ENCODE measurements at regions not wholly inside any gene's neighbourhood (a gene's known extent, or its start where the extent isn't known, plus 50 kb on each side); places are given as distances from the start of the nearest gene placed in this dataset.

- ATAC-seq (ENCODE audit: low FRiP score) (no peak), DNase-seq (no peak)
- Histone ChIP-seq H3K27me3 (ENCODE audit: control insufficient read depth in 1 of 2, insufficient read depth in 2 of 2, low read length in 1 of 2) (no peaks in the 10 kb centered on the region), H3K36me3 (ENCODE audit: control insufficient read depth in 1 of 2, insufficient read depth in 2 of 2, low read length in 1 of 2) (no peaks in the 10 kb centered on the region), H3K4me3 (ENCODE audit: low read length in 2 of 2) (no peak overlapping the region), H3K9me3 (ENCODE audit: control insufficient read depth, low read length) (no peaks in the 10 kb centered on the region), H3K27ac (ENCODE audit: low read depth in 1 of 2, low read length in 2 of 2) (no peak overlapping the region), H3K4me1 (ENCODE audit: control insufficient read depth in 1 of 2, insufficient read depth in 2 of 2, low read length in 2 of 2) (no peaks in the 10 kb centered on the region)
- 73 to 83% methylated on average over 3 of the region's 3 CpGs for WGBS, 2 donors
- intact Hi-C loops (cut with DNase I) = no loop called here
Observed at GRCh38 chr6:139853302-139853992, 479.0 kb upstream of the CITED2 start.

- DNase-seq = no peak
- no peak for ATAC-seq (ENCODE audit: low FRiP score)
- Histone ChIP-seq H3K4me3 (ENCODE audit: low read length in 2 of 2) (no peak overlapping the region), H3K9me3 (ENCODE audit: control insufficient read depth, low read length) (no peaks in the 10 kb centered on the region), H3K36me3 (ENCODE audit: control insufficient read depth in 1 of 2, insufficient read depth in 2 of 2, low read length in 1 of 2) (no peaks in the 10 kb centered on the region), H3K4me1 (ENCODE audit: control insufficient read depth in 1 of 2, insufficient read depth in 2 of 2, low read length in 2 of 2) (no peaks in the 10 kb centered on the region), H3K27ac (ENCODE audit: low read depth in 1 of 2, low read length in 2 of 2) (no peak overlapping the region), H3K27me3 (ENCODE audit: control insufficient read depth in 1 of 2, insufficient read depth in 2 of 2, low read length in 1 of 2) (no peaks in the 10 kb centered on the region)
- 77 to 80% methylated on average over 9 of the region's 9 CpGs for WGBS, 2 donors
- intact Hi-C loops (cut with DNase I) = no loop called here
Observed at GRCh38 chr6:139852488-139853140, 478.2 kb upstream of the CITED2 start.

GRCh38 chr6:139852067-139852466, 477.6 kb upstream of the CITED2 start:
- Histone ChIP-seq H3K4me3 (ENCODE audit: low read length in 2 of 2) (no peak overlapping the region), H3K4me1 (ENCODE audit: control insufficient read depth in 1 of 2, insufficient read depth in 2 of 2, low read length in 2 of 2) (no peaks in the 10 kb centered on the region), H3K27me3 (ENCODE audit: control insufficient read depth in 1 of 2, insufficient read depth in 2 of 2, low read length in 1 of 2) (no peaks in the 10 kb centered on the region), H3K36me3 (ENCODE audit: control insufficient read depth in 1 of 2, insufficient read depth in 2 of 2, low read length in 1 of 2) (no peaks in the 10 kb centered on the region), H3K9me3 (ENCODE audit: control insufficient read depth, low read length) (no peaks in the 10 kb centered on the region), H3K27ac (ENCODE audit: low read depth in 1 of 2, low read length in 2 of 2) (no peak overlapping the region)
- ATAC-seq (ENCODE audit: low FRiP score) = no peak
- 54 to 65% methylated on average over 2 of the region's 2 CpGs for WGBS, 2 donors
- DNase-seq = no peak
- intact Hi-C loops (cut with DNase I) = no loop called here

DNA sequence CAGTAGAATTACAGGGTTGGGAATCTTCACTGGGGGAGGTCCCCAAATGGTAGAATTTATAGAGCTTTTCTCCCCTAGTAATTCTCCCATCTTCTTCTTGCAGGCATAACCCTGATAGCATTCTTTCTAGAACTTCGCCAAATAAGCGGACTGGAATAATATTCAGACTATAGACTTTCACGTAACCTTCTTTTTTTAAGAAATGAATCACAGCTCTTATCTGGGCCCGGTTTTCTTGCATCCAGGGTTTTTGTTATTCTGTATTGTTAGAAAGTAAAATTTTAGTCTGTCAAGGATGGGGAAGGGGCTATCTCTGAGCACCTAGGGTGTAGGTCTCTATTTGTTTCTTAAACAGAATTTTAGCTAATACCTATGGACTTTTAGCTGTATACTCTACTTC, 476.8 kb upstream of the CITED2 start:
- H3K4me1 ChIP-seq (ENCODE audit: control insufficient read depth in 1 of 2, insufficient read depth in 2 of 2, low read length in 2 of 2) = no peaks in the 10 kb centered on the region
- no peak overlapping the region for H3K27ac ChIP-seq (ENCODE audit: low read depth in 1 of 2, low read length in 2 of 2)
- H3K9me3 ChIP-seq (ENCODE audit: control insufficient read depth, low read length) = no peaks in the 10 kb centered on the region
- ATAC-seq (ENCODE audit: low FRiP score) (no peak), DNase-seq (no peak)
- H3K4me3 ChIP-seq (ENCODE audit: low read length in 2 of 2) = no peak overlapping the region
- H3K27me3 ChIP-seq (ENCODE audit: control insufficient read depth in 1 of 2, insufficient read depth in 2 of 2, low read length in 1 of 2) = no peaks in the 10 kb centered on the region
- no peaks in the 10 kb centered on the region for H3K36me3 ChIP-seq (ENCODE audit: control insufficient read depth in 1 of 2, insufficient read depth in 2 of 2, low read length in 1 of 2)
- intact Hi-C loops (cut with DNase I) = no loop called here
- 19 to 21% methylated on average over 4 of the region's 4 CpGs for WGBS, 2 donors

DNA sequence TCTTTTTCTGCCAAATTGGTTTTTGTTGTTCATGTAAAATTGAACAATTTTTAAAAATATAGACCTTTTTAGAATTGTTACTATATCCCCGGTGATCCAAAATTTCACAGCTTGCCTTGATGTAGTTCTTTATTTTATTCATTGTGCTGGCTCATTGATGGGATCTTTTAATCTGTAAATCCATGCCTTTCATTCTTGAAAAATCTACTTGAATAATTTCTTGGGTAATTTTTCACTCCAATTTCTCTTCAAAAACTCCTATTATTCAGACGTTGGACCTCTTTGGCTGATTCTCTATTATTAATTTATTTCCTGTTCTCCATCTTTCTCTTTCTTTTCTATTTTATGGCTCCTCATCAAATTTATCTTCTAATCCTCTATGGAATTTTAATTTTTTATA, 476.1 kb upstream of the CITED2 start:
- intact Hi-C loops (cut with DNase I) = no loop called here
- Histone ChIP-seq H3K4me1 (ENCODE audit: control insufficient read depth in 1 of 2, insufficient read depth in 2 of 2, low read length in 2 of 2) (no peaks in the 10 kb centered on the region), H3K4me3 (ENCODE audit: low read length in 2 of 2) (no peak overlapping the region), H3K27me3 (ENCODE audit: control insufficient read depth in 1 of 2, insufficient read depth in 2 of 2, low read length in 1 of 2) (no peaks in the 10 kb centered on the region), H3K27ac (ENCODE audit: low read depth in 1 of 2, low read length in 2 of 2) (no peak overlapping the region), H3K36me3 (ENCODE audit: control insufficient read depth in 1 of 2, insufficient read depth in 2 of 2, low read length in 1 of 2) (no peaks in the 10 kb centered on the region), H3K9me3 (ENCODE audit: control insufficient read depth, low read length) (no peaks in the 10 kb centered on the region)
- ATAC-seq (ENCODE audit: low FRiP score) = no peak
- DNase-seq = no peak
- WGBS, 2 donors = 95 to 97% methylated on average over 2 of the region's 2 CpGs

- ATAC-seq (ENCODE audit: low FRiP score) (no peak), DNase-seq (no peak)
- Histone ChIP-seq H3K9me3 (ENCODE audit: control insufficient read depth, low read length) (no peaks in the 10 kb centered on the region), H3K27me3 (ENCODE audit: control insufficient read depth in 1 of 2, insufficient read depth in 2 of 2, low read length in 1 of 2) (no peaks in the 10 kb centered on the region), H3K4me1 (ENCODE audit: control insufficient read depth in 1 of 2, insufficient read depth in 2 of 2, low read length in 2 of 2) (no peaks in the 10 kb centered on the region), H3K36me3 (ENCODE audit: control insufficient read depth in 1 of 2, insufficient read depth in 2 of 2, low read length in 1 of 2) (no peaks in the 10 kb centered on the region), H3K27ac (ENCODE audit: low read depth in 1 of 2, low read length in 2 of 2) (no peak overlapping the region), H3K4me3 (ENCODE audit: low read length in 2 of 2) (no peak overlapping the region)
- 2% methylated on average over 2 of the region's 2 CpGs for WGBS, 2 donors
- intact Hi-C loops (cut with DNase I) = no loop called here
Observed at GRCh38 chr6:139847457-139847813, 473.0 kb upstream of the CITED2 start.

DNA sequence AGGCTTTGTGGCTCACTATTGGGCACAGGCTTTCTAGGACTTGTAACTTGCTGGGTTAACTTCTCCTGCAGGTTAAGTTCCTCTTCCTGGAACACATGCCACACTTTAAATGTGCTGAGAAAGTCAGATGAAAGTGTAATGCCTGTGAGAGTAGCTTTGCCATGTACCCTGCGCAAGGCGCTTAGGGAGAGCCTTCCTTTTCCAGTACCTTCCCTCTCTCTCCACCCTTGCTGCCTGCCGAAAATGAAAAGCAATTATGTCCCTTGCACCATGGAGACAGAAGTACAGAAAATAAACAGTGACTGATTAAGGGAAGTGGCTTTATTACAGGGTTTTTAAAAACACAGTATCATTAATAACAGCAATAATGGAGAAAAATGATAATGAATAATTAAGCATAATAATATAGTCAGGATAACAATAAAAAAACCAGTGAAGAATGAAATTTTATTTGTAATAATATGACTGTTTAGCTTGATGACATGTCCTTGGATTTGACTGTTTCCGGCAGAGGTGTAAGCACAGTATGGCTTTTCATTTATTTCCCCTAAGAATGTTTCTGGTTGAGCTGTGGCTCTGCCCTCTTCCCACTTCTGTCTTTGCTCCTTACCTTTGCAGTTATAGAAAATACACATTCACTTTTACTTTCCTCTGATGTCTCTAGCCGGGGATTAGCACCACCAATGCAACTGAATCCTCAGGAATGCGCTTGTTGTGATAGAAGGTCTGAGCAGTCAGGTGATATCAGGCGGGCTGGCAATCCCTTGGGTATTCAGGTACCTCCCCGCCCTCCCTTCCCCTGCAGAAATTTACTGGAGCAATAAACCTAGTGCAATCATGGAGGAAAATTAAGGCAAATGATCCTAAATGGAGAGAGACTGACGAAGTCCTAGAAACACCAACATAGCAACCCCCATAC, 472.3 kb upstream of the CITED2 start:
- H3K4me3 ChIP-seq (ENCODE audit: low read length in 2 of 2) = no peak overlapping the region
- WGBS, 2 donors = 79 to 83% methylated on average over 9 of the region's 9 CpGs
- no peaks in the 10 kb centered on the region for H3K4me1 ChIP-seq (ENCODE audit: control insufficient read depth in 1 of 2, insufficient read depth in 2 of 2, low read length in 2 of 2)
- ATAC-seq (ENCODE audit: low FRiP score) (no peak), DNase-seq (peak in 1 of 2 donors; percentile 39)
- H3K27me3 ChIP-seq (ENCODE audit: control insufficient read depth in 1 of 2, insufficient read depth in 2 of 2, low read length in 1 of 2) = no peaks in the 10 kb centered on the region
- H3K27ac ChIP-seq (ENCODE audit: low read depth in 1 of 2, low read length in 2 of 2) = no peak overlapping the region
- intact Hi-C loops (cut with DNase I) = no loop called here
- no peaks in the 10 kb centered on the region for H3K9me3 ChIP-seq (ENCODE audit: control insufficient read depth, low read length)
- H3K36me3 ChIP-seq (ENCODE audit: control insufficient read depth in 1 of 2, insufficient read depth in 2 of 2, low read length in 1 of 2) = no peaks in the 10 kb centered on the region

- Histone ChIP-seq H3K9me3 (ENCODE audit: control insufficient read depth, low read length) (no peaks in the 10 kb centered on the region), H3K4me3 (ENCODE audit: low read length in 2 of 2) (no peak overlapping the region), H3K4me1 (ENCODE audit: control insufficient read depth in 1 of 2, insufficient read depth in 2 of 2, low read length in 2 of 2) (no peaks in the 10 kb centered on the region), H3K27me3 (ENCODE audit: control insufficient read depth in 1 of 2, insufficient read depth in 2 of 2, low read length in 1 of 2) (no peaks in the 10 kb centered on the region), H3K27ac (ENCODE audit: low read depth in 1 of 2, low read length in 2 of 2) (no peak overlapping the region), H3K36me3 (ENCODE audit: control insufficient read depth in 1 of 2, insufficient read depth in 2 of 2, low read length in 1 of 2) (no peaks in the 10 kb centered on the region)
- DNase-seq (no peak), ATAC-seq (ENCODE audit: low FRiP score) (no peak)
- 84 to 95% methylated on average over 3 of the region's 3 CpGs for WGBS, 2 donors
- intact Hi-C loops (cut with DNase I) = no loop called here
Observed at GRCh38 chr6:139844907-139845306, 470.5 kb upstream of the CITED2 start.
